SKM-1 treated with dmso at 0.1 percent for 144 hours (cell line): ENCODE measurements at regions not wholly inside any gene's neighbourhood (a gene's known extent, or its start where the extent isn't known, plus 50 kb on each side); places are given as distances from the start of the nearest gene placed in this dataset.
"Not testable (repeated sequence)": the region's sequence is repeated elsewhere in the genome, so short reads cannot be mapped to it uniquely, and the experiment has no call there.

Experiments
- DNase-seq: peaks from one replicate; lab custom pipeline; 2025; ENCODE audit not compliant: unreplicated experiment; lab: John Stamatoyannopoulos, UW

- DNase-seq: no peak
These were observed 200.6 kb upstream of the PTBP2 start for GRCh38 chr1:96521010-96521409.

GRCh38 chr1:96521994-96522760 is 199.4 kb upstream of the PTBP2 start:
- DNase-seq: no peak

GRCh38 chr1:96522927-96523326 is 198.7 kb upstream of the PTBP2 start:
- DNase-seq: no peak

GRCh38 chr1:96524100-96524499 is 197.5 kb upstream of the PTBP2 start:
- DNase-seq: peak; percentile 30

GRCh38 chr1:96525657-96526557 is 195.7 kb upstream of the PTBP2 start:
- no peak for DNase-seq

GRCh38 chr1:96528672-96529071 is 192.9 kb upstream of the PTBP2 start:
- DNase-seq: not testable (repeated sequence)

- DNase-seq: no peak
These were observed 187.8 kb upstream of the PTBP2 start for GRCh38 chr1:96533820-96534219.

- no peak for DNase-seq
These were observed 185.0 kb upstream of the PTBP2 start for GRCh38 chr1:96536581-96536980.

GRCh38 chr1:96538111-96538641 is 183.4 kb upstream of the PTBP2 start:
- no peak for DNase-seq

GRCh38 chr1:96538883-96539282 is 182.7 kb upstream of the PTBP2 start:
- no peak for DNase-seq

- DNase-seq: no peak
These were observed 180.1 kb upstream of the PTBP2 start for GRCh38 chr1:96541491-96541890.

GRCh38 chr1:96544051-96544830 is 177.3 kb upstream of the PTBP2 start:
- DNase-seq: no peak

- peak; percentile 20 for DNase-seq
These were observed 176.8 kb upstream of the PTBP2 start for GRCh38 chr1:96544831-96545221.

GRCh38 chr1:96545935-96546656 is 175.5 kb upstream of the PTBP2 start:
- no peak for DNase-seq

GRCh38 chr1:96550061-96550460 is 171.5 kb upstream of the PTBP2 start:
- no peak for DNase-seq

- DNase-seq: no peak
These were observed 169.1 kb upstream of the PTBP2 start for GRCh38 chr1:96552451-96552850.

- DNase-seq: no peak
These were observed 167.8 kb upstream of the PTBP2 start for GRCh38 chr1:96553811-96554210.

GRCh38 chr1:96554364-96554763 is 167.2 kb upstream of the PTBP2 start:
- DNase-seq: no peak

- DNase-seq: no peak
These were observed 164.2 kb upstream of the PTBP2 start for GRCh38 chr1:96557336-96557735.

GRCh38 chr1:96558635-96559034 is 162.9 kb upstream of the PTBP2 start:
- no peak for DNase-seq
